ENCODE measurements at regions not wholly inside any gene's neighbourhood (a gene's known extent, or its start where the extent isn't known, plus 50 kb on each side); places are given as distances from the start of the nearest gene placed in this dataset.
"Not testable (repeated sequence)": the region's sequence is repeated elsewhere in the genome, so short reads cannot be mapped to it uniquely, and the experiment has no call there.

DNA sequence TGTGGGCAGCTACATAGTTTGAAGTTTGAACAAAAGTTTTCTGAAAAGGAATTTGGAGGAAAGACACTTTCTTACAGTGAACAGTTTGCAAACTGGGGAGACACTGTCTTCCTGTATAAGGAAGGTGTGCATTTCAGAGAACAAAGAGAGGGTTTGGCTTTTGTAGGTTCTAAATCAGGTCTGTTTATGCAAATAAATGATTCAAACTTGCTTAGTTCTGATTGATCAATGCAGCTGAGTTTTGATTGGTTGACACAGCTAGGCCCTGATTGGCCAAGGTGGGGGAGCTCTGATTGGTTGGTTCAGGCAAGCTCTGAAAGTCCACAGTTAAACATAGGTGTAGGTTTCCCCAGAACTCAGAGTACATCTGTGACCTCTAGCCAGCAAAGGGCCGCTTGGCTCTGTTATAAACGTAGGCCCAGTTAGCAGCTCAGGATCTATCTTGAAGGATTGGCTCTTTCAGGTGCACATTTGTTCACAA is 63.0 kb upstream of the ENPP6 start:
- no peak for DNase-seq (ENCODE audit: low read depth)

DNA sequence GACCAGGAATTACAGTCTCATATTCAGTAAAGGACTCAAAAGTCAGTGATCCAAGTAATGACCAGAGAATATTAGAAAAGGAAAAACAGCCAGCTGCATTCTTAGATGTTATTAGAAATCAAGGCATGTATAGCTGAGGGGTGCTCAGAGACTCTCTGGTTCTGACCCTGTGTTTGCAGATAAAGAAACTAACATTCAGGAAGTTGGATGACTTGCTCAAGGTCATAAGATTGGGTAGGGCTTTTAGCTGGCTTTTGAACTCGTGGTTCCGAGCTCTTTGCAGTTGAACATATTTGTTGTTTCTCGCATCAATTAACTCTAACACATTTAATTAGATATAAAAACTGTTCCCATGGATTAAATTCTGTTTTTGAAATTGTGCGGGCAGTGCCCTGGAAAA is 62.5 kb upstream of the ENPP6 start:
- no peak for DNase-seq (ENCODE audit: low read depth)

DNA sequence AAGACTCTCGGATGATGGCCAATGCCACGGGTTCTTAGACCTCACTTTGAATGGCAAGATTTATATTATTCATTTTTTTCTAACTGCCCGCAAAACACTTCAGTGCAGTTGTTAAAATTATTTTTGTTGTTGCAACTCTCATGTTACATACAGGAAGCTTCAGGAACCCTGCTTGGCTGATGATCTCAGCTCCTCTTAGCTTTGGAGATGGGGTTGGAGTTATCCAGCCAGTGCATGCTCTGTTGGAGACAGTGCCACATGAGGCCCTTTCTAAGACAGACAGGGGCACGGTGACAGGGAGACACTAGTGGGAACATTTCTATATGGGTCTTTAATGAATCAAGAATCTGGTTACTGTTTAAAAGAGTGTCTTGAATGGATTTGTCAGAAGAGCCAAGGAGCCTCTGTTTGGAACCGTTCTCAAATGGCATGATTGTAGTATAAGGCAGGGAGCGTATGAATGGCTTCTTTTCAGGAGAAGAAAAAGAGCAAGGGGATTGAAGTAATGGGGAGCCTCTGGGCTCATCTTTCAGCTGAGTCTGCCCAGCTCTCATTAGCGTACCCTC is 61.9 kb upstream of the ENPP6 start:
- no peak for DNase-seq (ENCODE audit: low read depth)

DNA sequence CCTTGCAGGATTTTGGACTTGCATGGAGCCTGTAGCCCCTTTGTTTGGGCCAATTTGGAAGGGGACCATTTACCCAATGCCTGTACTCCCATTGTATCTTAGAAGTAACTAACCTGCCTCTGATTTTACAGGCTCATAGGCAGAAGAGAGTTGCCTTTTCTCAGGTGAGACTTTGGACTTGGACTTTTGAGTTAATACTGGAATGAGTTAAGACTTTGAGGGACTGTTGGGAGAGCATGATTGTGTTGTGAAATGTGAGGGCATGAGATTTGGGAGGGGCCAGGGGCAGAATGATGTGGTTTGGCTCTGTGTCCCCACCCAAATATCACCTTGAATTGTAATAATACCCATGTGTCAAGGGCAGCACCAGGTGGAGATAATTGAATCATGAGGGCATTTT is 60.1 kb upstream of the ENPP6 start:
- DNase-seq (ENCODE audit: low read depth) = not testable (repeated sequence)

DNA sequence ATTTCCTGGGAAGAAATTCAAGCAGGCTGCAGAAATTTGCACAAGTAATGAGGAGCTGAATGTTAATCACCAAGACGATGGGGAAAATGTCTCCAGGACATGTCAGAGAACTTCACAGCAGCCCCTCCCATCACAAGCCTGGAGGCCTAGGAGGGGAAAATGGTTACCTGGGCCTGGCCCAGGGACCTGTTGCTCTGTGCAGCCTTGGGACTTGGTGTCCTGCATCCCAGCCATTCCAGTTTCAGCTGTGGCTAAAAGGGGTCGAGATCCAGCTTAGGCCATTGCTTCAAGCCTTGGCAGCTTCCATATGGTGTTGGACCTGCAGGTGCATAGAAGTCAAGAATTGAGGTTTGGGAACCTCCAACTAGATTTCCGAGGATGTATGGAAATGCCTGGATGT is 59.3 kb upstream of the ENPP6 start:
- DNase-seq (ENCODE audit: low read depth) = not testable (repeated sequence)

DNA sequence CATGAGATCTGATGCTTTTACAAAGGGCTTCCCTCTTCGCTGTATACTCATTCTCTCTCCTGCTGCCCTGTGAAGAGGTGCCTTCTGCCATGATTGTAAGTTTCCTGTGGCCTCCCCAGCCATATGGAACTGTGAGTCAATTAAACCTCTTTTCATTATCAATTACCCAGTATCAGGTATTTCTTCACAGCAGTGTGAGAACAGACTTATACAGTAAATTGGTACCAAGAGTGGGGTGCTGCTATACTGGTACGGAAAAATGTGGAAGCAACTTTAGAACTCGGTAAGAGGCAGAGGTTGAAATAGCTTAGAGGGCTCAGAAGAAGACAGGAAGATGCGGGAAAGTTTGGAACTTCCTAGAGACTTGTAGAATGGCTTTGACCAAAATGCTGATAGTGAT is 58.7 kb upstream of the ENPP6 start:
- not testable (repeated sequence) for DNase-seq (ENCODE audit: low read depth)

DNA sequence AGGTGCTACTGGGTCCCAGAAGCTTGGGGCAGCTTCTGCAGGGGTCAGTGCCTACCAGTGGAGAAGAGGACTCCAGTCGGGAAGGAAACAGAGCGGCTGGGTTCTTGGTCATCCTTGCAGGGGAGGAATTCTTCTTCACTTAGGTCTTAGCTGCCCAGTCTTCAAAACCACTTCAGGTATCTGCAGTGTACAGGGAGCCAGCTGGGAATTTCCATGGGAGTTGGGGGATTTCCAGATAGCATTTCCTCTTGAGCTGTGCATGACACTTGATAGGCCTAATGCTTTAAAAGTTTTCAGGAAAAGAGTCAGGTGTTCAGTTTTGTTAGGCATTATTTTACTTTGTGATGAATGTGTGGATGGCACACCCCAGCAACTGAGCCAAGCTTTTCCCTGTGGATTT is 58.1 kb upstream of the ENPP6 start:
- DNase-seq (ENCODE audit: low read depth) = no peak

DNA sequence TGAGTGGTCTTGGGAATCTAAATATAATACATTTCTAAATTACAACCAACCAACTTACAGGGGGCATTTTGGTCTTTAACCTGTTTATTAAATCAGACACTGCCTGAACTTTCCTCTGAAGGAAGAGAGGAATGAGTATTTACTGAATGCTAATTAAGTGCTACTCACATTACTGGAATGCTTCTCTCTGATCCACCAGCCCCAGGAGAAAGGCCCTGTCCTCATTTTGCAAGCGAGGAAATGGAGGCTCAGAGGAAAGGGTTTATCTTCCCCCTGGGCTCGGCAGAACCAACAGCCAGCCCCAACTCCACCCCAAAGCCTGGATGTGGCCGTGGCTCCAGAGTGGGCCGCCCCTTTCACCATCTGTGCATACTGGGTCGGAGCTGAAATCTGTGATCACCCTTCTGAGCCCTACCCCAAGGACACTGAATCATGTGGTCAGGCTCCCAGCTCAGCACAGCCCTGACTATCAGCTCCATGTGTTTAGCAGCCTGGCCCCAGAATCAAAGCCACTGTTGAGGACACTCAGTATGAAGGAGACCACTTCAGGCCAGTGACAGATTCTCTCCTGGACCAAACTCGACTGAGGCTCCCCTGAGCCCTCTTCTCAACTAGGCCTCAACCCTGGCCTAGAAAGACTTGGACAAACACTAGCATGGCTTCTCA is 56.7 kb upstream of the ENPP6 start:
- no peak for DNase-seq (ENCODE audit: low read depth)

DNA sequence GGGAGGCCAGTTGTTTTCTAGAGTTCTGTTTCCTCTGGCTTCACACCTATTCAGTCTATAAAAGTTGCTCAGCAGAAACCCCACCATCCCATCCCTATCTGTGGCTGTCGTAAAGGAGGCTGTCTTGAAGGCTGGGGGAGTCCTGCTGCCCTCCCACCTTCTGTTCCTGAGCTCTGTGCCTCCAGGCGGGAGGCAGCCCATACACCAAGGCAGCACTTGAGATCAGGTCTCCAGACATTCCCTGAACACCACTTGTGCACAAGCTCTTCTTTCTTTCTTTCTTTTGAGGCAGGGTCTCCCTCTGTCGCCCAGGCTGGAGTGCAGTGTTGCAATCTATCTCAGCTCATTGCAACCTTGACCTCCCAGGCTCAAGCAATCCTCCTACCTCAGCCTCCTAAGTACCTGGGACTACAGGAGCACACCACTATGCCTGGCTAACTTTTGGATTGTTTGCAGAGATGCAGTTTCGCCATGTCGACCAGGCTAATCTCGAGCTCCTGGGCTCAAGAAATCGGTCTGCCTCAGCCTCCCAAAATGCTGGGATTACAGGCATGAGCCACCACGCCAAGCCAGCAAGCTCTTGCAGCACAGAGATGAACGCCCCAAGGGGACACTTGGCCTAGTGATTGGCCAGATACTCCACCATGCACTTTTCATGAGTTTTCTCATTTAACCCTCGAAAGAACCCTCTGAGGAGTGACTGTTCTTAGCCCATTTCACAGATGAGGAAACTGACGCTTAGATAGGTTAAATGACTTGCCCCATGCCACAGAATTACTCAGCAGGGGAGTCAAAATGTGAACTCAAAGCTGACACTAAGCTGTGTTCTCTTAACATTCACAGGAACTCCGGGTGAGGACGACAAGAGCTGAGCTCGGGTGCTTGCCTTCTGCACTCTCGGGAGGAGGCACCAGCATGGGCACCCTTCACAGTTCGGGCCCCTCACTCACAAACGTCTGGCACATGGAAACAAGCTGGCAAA is 55.8 kb upstream of the ENPP6 start:
- DNase-seq (ENCODE audit: low read depth) = no peak

DNA sequence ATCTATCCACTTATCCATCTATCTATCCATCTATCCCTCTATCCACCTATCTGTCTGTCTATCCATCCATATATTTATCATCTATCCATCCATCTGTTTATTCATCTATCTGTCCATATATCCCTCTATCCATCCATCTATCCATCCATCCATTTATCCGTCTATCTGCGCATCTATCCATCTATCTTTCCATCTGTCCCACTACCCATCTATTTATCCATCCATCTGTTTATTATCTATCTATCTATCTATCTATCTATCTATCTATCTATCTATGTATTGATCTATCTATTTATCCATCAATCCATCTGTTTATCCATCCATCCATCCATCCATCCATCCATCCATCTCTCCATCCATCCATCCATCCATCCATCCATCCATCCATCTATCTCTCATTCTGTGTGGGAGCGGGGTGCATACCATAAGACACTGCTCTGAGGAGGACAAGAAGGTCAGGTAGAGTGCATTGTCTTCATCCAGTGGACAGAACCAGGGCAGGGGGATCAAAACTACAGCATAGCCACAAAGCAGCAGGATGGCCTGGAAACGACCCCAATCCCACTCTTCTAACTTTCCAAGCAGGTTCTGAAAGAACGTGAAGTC is 53.2 kb upstream of the ENPP6 start:
- no peak for DNase-seq (ENCODE audit: low read depth)

DNA sequence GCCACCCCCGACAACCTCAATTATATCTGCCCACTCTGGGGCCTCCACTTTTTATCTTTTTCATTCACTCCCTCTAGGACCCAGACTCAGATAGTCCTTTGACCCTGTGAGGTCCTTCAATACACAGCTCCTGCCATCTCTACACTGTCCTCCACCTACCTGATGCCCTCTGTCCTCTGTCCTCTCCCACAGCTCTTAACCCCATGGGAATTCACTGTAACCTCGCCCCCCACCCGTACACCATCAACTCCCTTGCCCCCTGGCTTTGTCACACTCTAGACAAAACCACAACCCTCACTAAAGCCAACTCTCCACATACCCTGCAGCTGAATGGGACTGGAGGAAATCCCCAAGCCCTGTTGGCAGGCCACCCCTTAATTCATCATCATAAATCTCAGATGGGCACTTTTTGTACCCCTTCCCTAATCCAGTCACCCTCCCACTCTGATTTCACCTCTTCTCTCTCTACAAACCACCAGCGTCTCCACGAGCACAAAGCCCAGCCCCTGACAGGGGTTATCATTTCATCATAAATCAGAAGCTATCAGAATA is 52.3 kb upstream of the ENPP6 start:
- DNase-seq (ENCODE audit: low read depth) = no peak

DNA sequence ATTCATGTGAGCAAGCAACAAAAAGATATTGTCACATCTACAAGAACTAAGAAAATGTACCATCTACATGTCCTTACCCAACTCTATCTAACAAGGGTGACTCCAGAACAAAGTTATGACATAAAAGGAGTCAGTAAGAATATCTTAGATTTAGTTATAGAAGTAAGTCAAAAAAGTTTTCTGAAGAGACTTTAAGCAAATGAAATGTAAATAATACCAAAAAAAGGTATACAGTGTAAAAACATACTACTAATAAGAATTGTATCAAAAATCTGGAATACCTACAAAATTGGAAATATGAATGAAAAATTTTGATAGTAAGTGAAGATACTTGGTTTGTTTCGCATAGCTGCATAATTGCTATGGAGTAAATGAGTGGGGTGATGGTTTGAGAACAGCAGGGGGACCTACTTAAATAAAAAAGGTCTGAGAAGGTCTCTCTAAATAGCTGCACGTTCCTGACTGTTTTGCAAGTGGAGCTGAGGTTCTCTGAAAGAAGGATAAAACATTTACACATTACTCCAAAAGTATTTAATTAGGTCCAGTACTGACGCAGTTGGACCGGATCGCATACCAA is 51.0 kb upstream of the ENPP6 start:
- DNase-seq (ENCODE audit: low read depth) = no peak

DNA sequence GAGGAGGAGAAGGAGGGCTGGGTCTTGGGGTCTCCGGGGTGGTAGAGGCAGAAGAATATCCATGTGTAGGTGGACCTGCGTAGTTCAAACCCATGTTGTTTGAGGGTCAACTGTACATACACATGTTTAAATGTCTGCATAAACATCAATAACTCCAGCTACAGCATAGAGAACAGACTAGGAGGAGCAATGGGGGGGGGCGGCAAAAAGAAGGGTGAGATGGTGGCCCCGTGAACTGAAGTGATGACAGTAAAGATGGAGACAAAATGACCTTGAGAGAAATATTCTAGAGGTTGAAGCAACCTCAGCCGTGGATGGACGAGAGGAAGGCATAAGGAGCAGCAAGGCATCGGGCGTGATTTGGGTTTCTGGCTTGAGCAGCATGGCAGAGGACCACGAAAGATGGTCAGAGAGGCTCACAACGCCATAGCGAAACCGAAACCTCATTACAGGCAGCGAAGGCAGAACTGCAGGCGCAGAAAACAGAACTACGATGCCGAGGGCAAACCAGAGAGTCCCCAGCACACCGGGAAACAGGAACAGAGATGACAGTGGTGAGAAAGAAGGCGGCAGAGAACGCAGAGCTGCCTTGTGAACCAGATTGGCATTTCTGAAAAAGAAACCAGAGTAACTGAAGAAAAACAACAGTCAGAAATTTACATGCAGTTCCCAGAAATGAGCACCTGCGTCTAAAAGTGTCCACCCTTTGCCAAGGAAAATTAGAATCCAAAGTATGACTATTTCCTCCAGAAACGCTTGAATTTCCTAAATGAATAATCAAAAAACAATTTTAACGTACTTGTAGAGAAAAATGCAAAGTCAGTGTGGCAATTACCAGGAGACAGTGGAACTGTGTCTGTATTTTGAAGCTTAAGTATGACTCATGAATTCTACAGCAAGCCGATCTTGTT is 50.3 kb upstream of the ENPP6 start:
- peak; percentile 20 for DNase-seq (ENCODE audit: low read depth)
